ENCODE measurements at regions not wholly inside any gene's neighbourhood (a gene's known extent, or its start where the extent isn't known, plus 50 kb on each side); places are given as distances from the start of the nearest gene placed in this dataset.

DNA sequence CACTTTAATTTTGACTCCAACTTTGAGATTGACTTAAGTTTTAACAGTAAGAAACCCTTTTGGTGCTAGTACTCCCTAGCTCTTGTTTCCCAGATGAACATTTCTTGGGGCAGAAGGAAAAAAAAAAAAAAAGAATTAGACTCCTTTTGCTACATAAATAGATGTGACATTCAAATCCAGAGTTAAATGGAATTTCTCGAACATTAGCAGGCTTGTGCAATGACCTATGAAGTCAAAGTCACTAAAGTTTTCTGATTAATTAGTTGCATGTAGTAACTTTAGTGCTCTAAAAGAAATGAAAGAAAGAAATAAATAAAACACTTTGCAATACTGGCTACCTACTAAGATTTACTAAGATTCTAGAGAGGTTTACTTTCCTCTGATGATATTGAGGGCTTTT, 106.8 kb downstream of the TMEM174 start:
- Histone ChIP-seq H3K4me1 (peaks cover 4 to 12% of the 10 kb centered on the region in 2 donors), H3K27me3 (peaks cover 0 to 37% of the 10 kb centered on the region in 2 donors), H3K9me3 (no peaks in the 10 kb centered on the region), H3K36me3 (no peaks in the 10 kb centered on the region), H3K27ac (no peak overlapping the region), H3K4me3 (no peak overlapping the region)
- TF ChIP-seq, protein P1, sequence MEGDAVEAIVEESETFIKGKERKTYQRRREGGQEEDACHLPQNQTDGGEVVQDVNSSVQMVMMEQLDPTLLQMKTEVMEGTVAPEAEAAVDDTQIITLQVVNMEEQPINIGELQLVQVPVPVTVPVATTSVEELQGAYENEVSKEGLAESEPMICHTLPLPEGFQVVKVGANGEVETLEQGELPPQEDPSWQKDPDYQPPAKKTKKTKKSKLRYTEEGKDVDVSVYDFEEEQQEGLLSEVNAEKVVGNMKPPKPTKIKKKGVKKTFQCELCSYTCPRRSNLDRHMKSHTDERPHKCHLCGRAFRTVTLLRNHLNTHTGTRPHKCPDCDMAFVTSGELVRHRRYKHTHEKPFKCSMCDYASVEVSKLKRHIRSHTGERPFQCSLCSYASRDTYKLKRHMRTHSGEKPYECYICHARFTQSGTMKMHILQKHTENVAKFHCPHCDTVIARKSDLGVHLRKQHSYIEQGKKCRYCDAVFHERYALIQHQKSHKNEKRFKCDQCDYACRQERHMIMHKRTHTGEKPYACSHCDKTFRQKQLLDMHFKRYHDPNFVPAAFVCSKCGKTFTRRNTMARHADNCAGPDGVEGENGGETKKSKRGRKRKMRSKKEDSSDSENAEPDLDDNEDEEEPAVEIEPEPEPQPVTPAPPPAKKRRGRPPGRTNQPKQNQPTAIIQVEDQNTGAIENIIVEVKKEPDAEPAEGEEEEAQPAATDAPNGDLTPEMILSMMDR (IDR thresholded peaks at IDR 0.05) = no peak
- ATAC-seq = no peak
- intact Hi-C loops (cut with DNase I) = no loop called here
- no peak for DNase-seq

GRCh38 chr5:73278693-73279092, 105.7 kb downstream of the TMEM174 start:
- DNase-seq = no peak
- TF ChIP-seq, protein P1 (IDR thresholded peaks at IDR 0.05) = no peak
- Histone ChIP-seq H3K4me3 (no peak overlapping the region), H3K4me1 (peaks cover 4 to 12% of the 10 kb centered on the region in 2 donors), H3K27me3 (peaks cover 0 to 42% of the 10 kb centered on the region in 2 donors), H3K27ac (no peak overlapping the region), H3K9me3 (no peaks in the 10 kb centered on the region), H3K36me3 (no peaks in the 10 kb centered on the region)
- intact Hi-C loops (cut with DNase I) = no loop called here
- ATAC-seq = no peak

DNA sequence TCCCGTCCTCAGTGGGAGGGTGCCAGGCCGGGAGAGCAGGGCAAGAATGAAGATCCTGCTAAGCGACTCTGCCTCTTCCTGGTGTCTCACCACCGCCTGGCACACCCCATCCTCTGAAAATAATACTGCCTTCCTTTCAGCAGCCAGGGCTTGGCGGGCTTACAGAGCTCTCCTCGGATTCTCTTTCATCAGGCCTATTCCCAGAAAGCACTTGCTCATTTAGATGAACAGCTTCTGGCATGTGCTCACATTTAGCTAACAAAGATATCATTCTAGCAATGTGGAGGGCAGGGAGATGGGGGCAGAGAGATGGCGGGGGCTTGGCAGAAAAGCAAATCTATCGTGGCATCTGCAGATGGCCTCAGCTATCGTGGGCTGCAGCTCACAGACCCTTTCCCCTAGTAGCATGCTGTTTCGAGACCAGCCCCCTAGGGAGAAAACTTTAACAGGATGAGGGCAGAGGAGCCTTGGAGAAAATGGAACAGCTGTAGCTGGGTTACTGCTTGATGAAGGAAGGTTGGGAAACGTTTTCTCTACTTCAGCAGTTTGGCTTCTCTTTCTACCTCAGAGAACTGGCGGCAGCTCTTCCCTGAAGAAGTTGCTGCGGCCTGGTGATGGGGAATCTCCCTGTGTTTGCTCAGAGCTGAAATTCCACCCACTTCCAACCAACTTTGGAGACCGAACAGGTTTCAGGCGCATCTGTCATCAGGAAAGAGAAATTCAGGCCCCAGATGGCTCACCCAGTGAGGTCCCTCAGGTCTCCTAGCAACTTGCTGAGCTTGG, 102.1 kb downstream of the TMEM174 start:
- TF ChIP-seq, protein P1 (IDR thresholded peaks at IDR 0.05) = no peak
- ATAC-seq = no peak
- H3K36me3 ChIP-seq = no peaks in the 10 kb centered on the region
- peaks cover 0 to 44% of the 10 kb centered on the region in 2 donors for H3K27me3 ChIP-seq
- H3K9me3 ChIP-seq = no peaks in the 10 kb centered on the region
- DNase-seq = no peak
- intact Hi-C loops (cut with DNase I) = no loop called here
- H3K27ac ChIP-seq = no peak overlapping the region
- peaks cover 0 to 3% of the 10 kb centered on the region in 2 donors for H3K4me1 ChIP-seq
- no peak overlapping the region for H3K4me3 ChIP-seq

GRCh38 chr5:73274121-73274520, 101.1 kb downstream of the TMEM174 start:
- ATAC-seq (no peak), DNase-seq (no peak)
- Histone ChIP-seq H3K4me3 (no peak overlapping the region), H3K27ac (no peak overlapping the region), H3K27me3 (peaks cover 0 to 51% of the 10 kb centered on the region in 2 donors), H3K9me3 (no peaks in the 10 kb centered on the region), H3K36me3 (no peaks in the 10 kb centered on the region), H3K4me1 (peaks cover 0 to 3% of the 10 kb centered on the region in 2 donors)
- intact Hi-C loops (cut with DNase I) = no loop called here
- TF ChIP-seq, protein P1 (IDR thresholded peaks at IDR 0.05) = no peak

- no peaks in the 10 kb centered on the region for H3K36me3 ChIP-seq
- no peak overlapping the region for H3K27ac ChIP-seq
- intact Hi-C loops (cut with DNase I) = no loop called here
- peaks cover 0 to 46% of the 10 kb centered on the region in 2 donors for H3K27me3 ChIP-seq
- H3K4me3 ChIP-seq = no peak overlapping the region
- peak; percentile 70 for ATAC-seq
- TF ChIP-seq, protein P1 (IDR thresholded peaks at IDR 0.05) = no peak
- H3K9me3 ChIP-seq = no peaks in the 10 kb centered on the region
- peaks cover 0 to 3% of the 10 kb centered on the region in 2 donors for H3K4me1 ChIP-seq
- DNase-seq = no peak
Observed at GRCh38 chr5:73273379-73274050, 100.5 kb downstream of the TMEM174 start.
